A673 (cell line): ENCODE measurements at regions not wholly inside any gene's neighbourhood (a gene's known extent, or its start where the extent isn't known, plus 50 kb on each side); places are given as distances from the start of the nearest gene placed in this dataset.

ENCODE experiments used
- BruUV-seq: library from RNA; stranded (reverse); fragments of 400-500 nt; replicated peaks from 2 replicates; lab custom pipeline; 2021; lab: Mats Ljungman, UMichigan
- CTCF ChIA-PET: fragments of 300-600 bp; sonication (Branson Sonifier 250); formaldehyde crosslinking; loops from one replicate; lab custom pipeline; 2022; ENCODE audit warnings: antibody characterized with exemption; lab: Charles Lee
- POLR2A ChIA-PET: fragments of 300-600 bp; sonication (Branson Sonifier 250); formaldehyde crosslinking; loops from one replicate; lab custom pipeline; 2022; ENCODE audit warnings: antibody characterized with exemption; ENCODE audit not compliant: low non-redundant PET; lab: Charles Lee
- DNase-seq: peaks from one replicate; pipeline ENCODE4 v3.0.0-alpha.2; 2015; ENCODE audit warnings: low spot score
- H3K27ac ChIP-seq: fragments of 200-600 bp; sonication (generic); 2 replicates; pipeline ENCODE4 v1.5.1; 2016; ENCODE audit warnings: mixed run types, low read depth, mild to moderate bottlenecking, mixed read lengths, antibody characterized with exemption, low read length; ENCODE audit not compliant: poor library complexity, severe bottlenecking
- H3K27me3 ChIP-seq: fragments of 200-600 bp; sonication (generic); replicated peaks from 2 replicates; pipeline ENCODE4 v1.6.1; 2017; ENCODE audit warnings: mixed run types, low read depth, mild to moderate bottlenecking, mixed read lengths, antibody characterized with exemption, low read length; ENCODE audit not compliant: insufficient read depth, poor library complexity
- H3K36me3 ChIP-seq: fragments of 200-600 bp; sonication (generic); 2 replicates; pipeline ENCODE4 v1.6.1; 2016; ENCODE audit warnings: mixed run types, mild to moderate bottlenecking, mixed read lengths, antibody characterized with exemption, low read length; ENCODE audit not compliant: insufficient read depth, poor library complexity, severe bottlenecking
- H3K4me1 ChIP-seq: fragments of 200-600 bp; sonication (generic); 2 replicates; pipeline ENCODE4 v1.6.1; 2017; ENCODE audit warnings: mixed run types, mild to moderate bottlenecking, mixed read lengths, antibody characterized with exemption, low read length; ENCODE audit not compliant: insufficient read depth, poor library complexity, severe bottlenecking
- H3K4me3 ChIP-seq: fragments of 200-600 bp; sonication (generic); 2 replicates; pipeline ENCODE4 v1.5.1; 2016; ENCODE audit warnings: low read depth, mixed run types, mild to moderate bottlenecking, mixed read lengths, low read length; ENCODE audit not compliant: poor library complexity, severe bottlenecking
- H3K9me3 ChIP-seq: fragments of 200-600 bp; sonication (generic); 2 replicates; pipeline ENCODE4 v1.6.1; 2016; ENCODE audit warnings: mixed run types, low read depth, mild to moderate bottlenecking, mixed read lengths, antibody characterized with exemption, low read length; ENCODE audit not compliant: poor library complexity, severe bottlenecking
- EZH2 ChIP-seq: fragments of 200-600 bp; sonication (generic); IDR thresholded peaks from 2 replicates; pipeline ENCODE4 v1.6.1; 2017; ENCODE audit warnings: borderline replicate concordance, low read depth, mild to moderate bottlenecking, mixed read lengths, antibody characterized with exemption, low read length; ENCODE audit not compliant: poor library complexity, severe bottlenecking
- intact Hi-C: fragments of 100-400 bp; cut with micrococcal nuclease; formaldehyde crosslinking; loops from one replicate; pipeline ENCODE4 v1.10.0; 2022; ENCODE audit not compliant: unreplicated experiment
- TF ChIP-seq, protein P1 (sequence below): fragments of 300-800, 200-600 bp; sonication (generic); conservative IDR thresholded peaks from 2 replicates; pipeline ENCODE4 v1.5.1; 2017; ENCODE audit warnings: low read depth, mild to moderate bottlenecking, antibody characterized with exemption, low read length, moderate library complexity, mixed read lengths

DNA sequence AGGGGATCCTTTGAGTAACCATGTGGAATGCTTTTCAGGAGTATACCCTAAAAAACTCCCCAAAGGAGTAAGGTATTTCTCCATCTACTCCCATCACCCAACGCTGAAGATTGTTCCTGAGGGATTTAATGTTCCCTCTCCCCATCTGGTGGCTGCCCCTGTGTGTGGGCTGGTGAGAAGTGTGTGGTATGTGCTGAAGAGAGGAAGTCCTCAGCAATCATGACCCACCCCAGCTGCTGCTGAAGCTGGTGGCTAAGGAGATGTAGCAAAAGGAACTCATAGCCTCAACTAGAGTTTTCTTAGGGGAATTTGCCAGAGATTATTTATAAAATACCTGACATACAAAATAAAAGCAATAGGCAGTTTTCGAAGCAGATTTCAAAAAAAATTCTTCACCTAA is 114.3 kb upstream of the JAG1 start:
- Histone ChIP-seq H3K4me1 (no peaks in the 10 kb centered on the region), H3K36me3 (no peaks in the 10 kb centered on the region), H3K9me3 (no peaks in the 10 kb centered on the region), H3K27me3 (no peaks in the 10 kb centered on the region), H3K27ac (no peak overlapping the region), H3K4me3 (no peak overlapping the region)
- intact Hi-C loops = no loop called here
- no peak for DNase-seq
- TF ChIP-seq, protein P1, sequence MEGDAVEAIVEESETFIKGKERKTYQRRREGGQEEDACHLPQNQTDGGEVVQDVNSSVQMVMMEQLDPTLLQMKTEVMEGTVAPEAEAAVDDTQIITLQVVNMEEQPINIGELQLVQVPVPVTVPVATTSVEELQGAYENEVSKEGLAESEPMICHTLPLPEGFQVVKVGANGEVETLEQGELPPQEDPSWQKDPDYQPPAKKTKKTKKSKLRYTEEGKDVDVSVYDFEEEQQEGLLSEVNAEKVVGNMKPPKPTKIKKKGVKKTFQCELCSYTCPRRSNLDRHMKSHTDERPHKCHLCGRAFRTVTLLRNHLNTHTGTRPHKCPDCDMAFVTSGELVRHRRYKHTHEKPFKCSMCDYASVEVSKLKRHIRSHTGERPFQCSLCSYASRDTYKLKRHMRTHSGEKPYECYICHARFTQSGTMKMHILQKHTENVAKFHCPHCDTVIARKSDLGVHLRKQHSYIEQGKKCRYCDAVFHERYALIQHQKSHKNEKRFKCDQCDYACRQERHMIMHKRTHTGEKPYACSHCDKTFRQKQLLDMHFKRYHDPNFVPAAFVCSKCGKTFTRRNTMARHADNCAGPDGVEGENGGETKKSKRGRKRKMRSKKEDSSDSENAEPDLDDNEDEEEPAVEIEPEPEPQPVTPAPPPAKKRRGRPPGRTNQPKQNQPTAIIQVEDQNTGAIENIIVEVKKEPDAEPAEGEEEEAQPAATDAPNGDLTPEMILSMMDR = no peak
- no peak for TF ChIP-seq EZH2
- BruUV-seq = no TSS peak
- CTCF ChIA-PET = no interaction called here
- POLR2A ChIA-PET = no interaction called here

DNA sequence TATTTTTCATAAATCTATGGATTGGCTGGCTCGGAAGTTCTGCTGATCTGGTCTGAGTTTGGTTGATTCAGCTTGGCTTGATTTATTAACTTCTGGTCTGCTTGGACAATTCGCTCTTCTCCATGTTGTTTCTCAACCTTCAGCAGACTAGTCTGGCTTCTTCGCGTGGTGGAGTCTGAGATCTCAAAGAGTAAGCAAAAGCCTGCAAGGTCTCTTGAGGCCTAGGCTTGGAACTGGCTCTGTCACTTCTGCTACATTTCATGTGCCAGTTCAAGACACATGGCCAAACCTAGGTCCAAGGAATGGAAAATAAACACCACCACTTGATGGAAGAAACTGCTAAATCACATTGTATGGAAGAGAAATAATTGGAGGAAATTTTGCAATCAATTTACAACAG is 115.1 kb upstream of the JAG1 start:
- no peaks in the 10 kb centered on the region for H3K36me3 ChIP-seq
- no peaks in the 10 kb centered on the region for H3K27me3 ChIP-seq
- intact Hi-C loops = no loop called here
- DNase-seq = no peak
- no peak for TF ChIP-seq EZH2
- TF ChIP-seq, protein P1 = no peak
- H3K9me3 ChIP-seq = no peaks in the 10 kb centered on the region
- no TSS peak for BruUV-seq
- ChIA-PET POLR2A (no interaction called here), CTCF (no interaction called here)
- H3K4me3 ChIP-seq = no peak overlapping the region
- no peak overlapping the region for H3K27ac ChIP-seq
- no peaks in the 10 kb centered on the region for H3K4me1 ChIP-seq

DNA sequence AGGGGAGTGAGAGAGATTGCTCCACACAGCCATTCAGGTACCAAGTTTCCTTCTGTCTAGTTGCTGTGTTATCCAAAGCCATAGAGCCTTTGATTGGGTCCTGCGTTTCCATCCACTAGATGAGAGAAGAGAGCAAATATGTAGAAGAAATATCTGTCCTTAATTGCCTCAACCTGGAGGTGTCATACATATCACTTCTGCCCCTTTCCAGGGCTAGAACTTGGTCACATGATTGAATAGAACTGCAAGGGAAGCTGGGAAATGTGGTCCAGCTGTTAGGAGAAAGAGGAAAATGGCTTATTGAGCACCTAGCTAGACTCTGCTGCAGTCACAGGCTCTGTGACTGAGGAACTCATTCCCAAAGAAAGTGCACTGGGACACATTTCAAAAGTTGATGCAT is 115.6 kb upstream of the JAG1 start:
- Histone ChIP-seq H3K4me1 (no peaks in the 10 kb centered on the region), H3K27ac (no peak overlapping the region), H3K27me3 (no peaks in the 10 kb centered on the region), H3K4me3 (no peak overlapping the region), H3K36me3 (no peaks in the 10 kb centered on the region), H3K9me3 (no peaks in the 10 kb centered on the region)
- intact Hi-C loops = no loop called here
- no peak for DNase-seq
- no peak for TF ChIP-seq EZH2
- TF ChIP-seq, protein P1 = no peak
- POLR2A ChIA-PET = no interaction called here
- CTCF ChIA-PET = no interaction called here
- BruUV-seq = no TSS peak
